ENCODE measurements at regions not wholly inside any gene's neighbourhood (a gene's known extent, or its start where the extent isn't known, plus 50 kb on each side); places are given as distances from the start of the nearest gene placed in this dataset.

DNA sequence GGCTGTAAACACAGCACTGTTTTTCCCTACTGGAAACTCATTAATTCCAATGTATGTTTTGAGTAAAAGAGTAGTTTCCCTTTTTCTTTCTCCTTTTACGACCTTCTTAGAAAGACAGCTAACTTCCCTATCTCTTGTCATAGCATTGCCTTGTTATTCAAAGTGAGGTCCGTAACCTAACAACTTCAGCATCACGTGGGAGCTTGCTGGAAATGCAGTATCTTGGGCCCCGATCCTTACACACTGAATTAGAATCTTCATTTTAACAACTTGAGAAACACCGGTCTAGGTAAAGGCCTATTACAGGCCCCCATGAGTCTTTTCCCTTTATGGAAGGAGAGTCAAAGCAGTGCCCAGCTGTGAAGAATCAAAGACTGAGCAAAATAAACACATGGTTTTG, 230.7 kb upstream of the PRKD1 start:
- in situ Hi-C loops (cut with HindIII; ENCODE audit: low sequenced_read_pairs), result no loop called here
- no peak for DNase-seq (ENCODE audit: low read depth, low spot score)
- H3K4me3 ChIP-seq (ENCODE audit: low read depth, low read length), result no peak overlapping the region

DNA sequence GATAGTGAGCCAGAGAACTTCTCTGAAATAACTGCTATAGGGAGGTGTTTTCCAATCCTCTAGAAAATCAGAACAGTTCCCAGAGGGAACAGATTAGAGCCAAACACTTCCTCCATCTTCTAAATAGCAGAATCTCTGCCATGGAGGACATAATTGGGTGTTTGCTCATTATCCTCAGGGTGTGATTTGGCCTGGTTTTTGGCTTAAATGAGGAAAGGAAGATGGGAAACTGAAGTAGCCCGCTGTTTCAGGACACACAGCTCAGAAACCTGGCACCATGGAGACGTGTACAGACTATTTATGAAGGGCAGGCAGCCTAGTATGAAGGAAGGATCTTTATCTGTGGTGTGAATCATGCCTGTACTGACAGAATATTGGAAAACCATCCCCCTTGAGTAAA, 231.7 kb upstream of the PRKD1 start:
- DNase-seq (ENCODE audit: low read depth, low spot score), result no peak
- in situ Hi-C loops (cut with HindIII; ENCODE audit: low sequenced_read_pairs), result no loop called here
- TF ChIP-seq, protein P1, sequence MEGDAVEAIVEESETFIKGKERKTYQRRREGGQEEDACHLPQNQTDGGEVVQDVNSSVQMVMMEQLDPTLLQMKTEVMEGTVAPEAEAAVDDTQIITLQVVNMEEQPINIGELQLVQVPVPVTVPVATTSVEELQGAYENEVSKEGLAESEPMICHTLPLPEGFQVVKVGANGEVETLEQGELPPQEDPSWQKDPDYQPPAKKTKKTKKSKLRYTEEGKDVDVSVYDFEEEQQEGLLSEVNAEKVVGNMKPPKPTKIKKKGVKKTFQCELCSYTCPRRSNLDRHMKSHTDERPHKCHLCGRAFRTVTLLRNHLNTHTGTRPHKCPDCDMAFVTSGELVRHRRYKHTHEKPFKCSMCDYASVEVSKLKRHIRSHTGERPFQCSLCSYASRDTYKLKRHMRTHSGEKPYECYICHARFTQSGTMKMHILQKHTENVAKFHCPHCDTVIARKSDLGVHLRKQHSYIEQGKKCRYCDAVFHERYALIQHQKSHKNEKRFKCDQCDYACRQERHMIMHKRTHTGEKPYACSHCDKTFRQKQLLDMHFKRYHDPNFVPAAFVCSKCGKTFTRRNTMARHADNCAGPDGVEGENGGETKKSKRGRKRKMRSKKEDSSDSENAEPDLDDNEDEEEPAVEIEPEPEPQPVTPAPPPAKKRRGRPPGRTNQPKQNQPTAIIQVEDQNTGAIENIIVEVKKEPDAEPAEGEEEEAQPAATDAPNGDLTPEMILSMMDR (IDR thresholded peaks at IDR 0.05; ENCODE audit: low read depth, low read length), result no peak
- no peak overlapping the region for H3K4me3 ChIP-seq (ENCODE audit: low read depth, low read length)

More for the DNA sequence above, 230.7 kb upstream of the PRKD1 start:
- TF ChIP-seq, protein P1 (IDR thresholded peaks at IDR 0.05; ENCODE audit: low read depth, low read length), result no peak

DNA sequence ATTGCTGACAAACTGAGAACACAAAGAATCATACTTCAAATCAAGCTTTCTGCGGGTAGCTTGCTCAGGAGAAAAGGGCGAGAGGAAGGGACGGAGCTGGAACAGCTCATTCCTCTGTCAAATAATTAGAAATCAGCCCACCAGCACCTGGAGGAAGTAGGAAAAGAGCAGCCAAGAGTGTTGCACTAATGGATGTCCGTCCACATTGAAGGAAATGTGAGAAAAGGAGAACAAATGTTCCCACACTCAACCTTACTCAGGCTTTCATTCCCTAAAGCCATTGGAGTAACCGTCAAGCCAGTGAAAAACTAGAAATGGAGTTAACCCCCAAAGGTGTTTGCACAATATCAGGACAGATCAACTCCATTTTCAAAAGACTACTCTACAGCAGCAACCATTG, 233.0 kb upstream of the PRKD1 start:
- DNase-seq (ENCODE audit: low read depth, low spot score), result no peak
- TF ChIP-seq, protein P1 (IDR thresholded peaks at IDR 0.05; ENCODE audit: low read depth, low read length), result no peak
- no peak overlapping the region for H3K4me3 ChIP-seq (ENCODE audit: low read depth, low read length)
- in situ Hi-C loops (cut with HindIII; ENCODE audit: low sequenced_read_pairs), result no loop called here

DNA sequence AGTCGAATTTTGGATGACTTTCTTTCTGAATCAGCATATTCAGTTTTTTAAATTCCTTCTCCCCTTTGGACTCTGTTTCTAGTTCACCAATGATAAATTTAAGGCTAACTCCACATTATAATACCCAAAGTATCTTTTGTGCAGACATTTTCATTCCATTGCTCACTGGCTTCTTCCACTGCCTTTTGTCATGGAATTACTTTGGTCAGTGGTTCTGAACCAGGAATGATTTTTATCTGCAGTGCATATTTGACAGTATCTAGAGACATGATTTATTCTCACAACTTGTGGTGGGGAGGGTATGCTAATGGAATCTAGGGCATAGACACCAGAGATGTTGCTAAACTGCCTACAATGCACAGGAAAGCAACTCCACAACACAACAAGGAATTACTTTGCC, 234.4 kb upstream of the PRKD1 start:
- in situ Hi-C loops (cut with HindIII; ENCODE audit: low sequenced_read_pairs), result no loop called here

DNA sequence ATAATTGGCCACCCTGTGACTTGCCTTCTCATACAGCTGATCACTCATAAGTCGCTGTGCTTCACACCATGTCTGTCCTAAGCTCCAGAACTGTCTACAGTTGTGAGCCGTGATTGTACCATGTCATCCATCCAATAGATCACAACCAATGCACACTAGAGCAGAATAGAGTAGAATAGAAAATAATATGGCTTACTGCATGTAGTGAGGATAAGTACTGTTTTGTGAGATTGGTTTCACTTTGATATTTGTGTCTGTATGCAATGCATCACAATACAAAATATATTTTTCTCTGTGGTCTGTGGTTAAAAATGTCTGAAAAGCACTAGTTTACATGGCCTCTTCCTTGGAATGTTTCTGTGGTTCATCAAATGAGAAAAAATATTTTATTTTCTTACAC, 237.6 kb upstream of the PRKD1 start:
- in situ Hi-C loops (cut with HindIII; ENCODE audit: low sequenced_read_pairs), result no loop called here
- no peak for DNase-seq (ENCODE audit: low read depth, low spot score)
- TF ChIP-seq, protein P1 (IDR thresholded peaks at IDR 0.05; ENCODE audit: low read depth, low read length), result no peak
- no peak overlapping the region for H3K4me3 ChIP-seq (ENCODE audit: low read depth, low read length)

More for the DNA sequence above, 234.4 kb upstream of the PRKD1 start:
- no peak overlapping the region for H3K4me3 ChIP-seq (ENCODE audit: low read depth, low read length)
- no peak for DNase-seq (ENCODE audit: low read depth, low spot score)
- TF ChIP-seq, protein P1 (IDR thresholded peaks at IDR 0.05; ENCODE audit: low read depth, low read length), result no peak

DNA sequence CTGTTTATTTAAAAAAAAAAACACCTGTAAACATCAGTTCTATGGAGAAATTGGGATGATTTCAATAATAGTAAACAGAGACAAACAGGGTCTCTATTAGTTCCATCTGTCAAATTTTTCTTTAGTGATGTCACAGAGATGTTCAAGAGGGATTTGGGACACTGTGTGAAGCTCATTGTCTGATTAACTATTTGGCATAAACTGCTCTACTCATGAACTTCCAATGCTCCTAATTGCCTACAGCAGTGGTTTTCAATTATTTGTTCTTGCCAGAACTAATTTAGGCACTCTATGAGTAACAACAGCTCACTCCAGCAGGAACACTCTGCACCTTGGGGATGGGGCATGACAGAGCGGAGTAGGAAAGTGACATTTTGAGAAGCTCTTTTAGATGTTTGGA, 250.1 kb upstream of the PRKD1 start:
- TF ChIP-seq, protein P1 (IDR thresholded peaks at IDR 0.05; ENCODE audit: low read depth, low read length), result no peak
- DNase-seq (ENCODE audit: low read depth, low spot score), result no peak

More for the DNA sequence above, 250.1 kb upstream of the PRKD1 start:
- no peak overlapping the region for H3K4me3 ChIP-seq (ENCODE audit: low read depth, low read length)
- in situ Hi-C loops (cut with HindIII; ENCODE audit: low sequenced_read_pairs), result no loop called here

Measured in astrocyte of the spinal cord (primary cell).